GM12892 (cell line): ENCODE measurements at regions not wholly inside any gene's neighbourhood (a gene's known extent, or its start where the extent isn't known, plus 50 kb on each side); places are given as distances from the start of the nearest gene placed in this dataset.

ENCODE experiments used
- POLR2A ChIP-seq: IDR thresholded peaks from 2 replicates; pipeline ENCODE4 v1.6.1; 2011; ENCODE audit warnings: low read depth, low read length, control low read depth
- POLR2AphosphoS5 ChIP-seq: IDR thresholded peaks from 2 replicates; pipeline ENCODE4 v1.6.1; 2011; ENCODE audit warnings: low read depth, low read length, control low read depth
- TAF1 ChIP-seq: IDR thresholded peaks from 2 replicates; pipeline ENCODE4 v1.6.1; 2011; ENCODE audit warnings: low read depth, mild to moderate bottlenecking, control low read depth, low read length, borderline replicate concordance

DNA sequence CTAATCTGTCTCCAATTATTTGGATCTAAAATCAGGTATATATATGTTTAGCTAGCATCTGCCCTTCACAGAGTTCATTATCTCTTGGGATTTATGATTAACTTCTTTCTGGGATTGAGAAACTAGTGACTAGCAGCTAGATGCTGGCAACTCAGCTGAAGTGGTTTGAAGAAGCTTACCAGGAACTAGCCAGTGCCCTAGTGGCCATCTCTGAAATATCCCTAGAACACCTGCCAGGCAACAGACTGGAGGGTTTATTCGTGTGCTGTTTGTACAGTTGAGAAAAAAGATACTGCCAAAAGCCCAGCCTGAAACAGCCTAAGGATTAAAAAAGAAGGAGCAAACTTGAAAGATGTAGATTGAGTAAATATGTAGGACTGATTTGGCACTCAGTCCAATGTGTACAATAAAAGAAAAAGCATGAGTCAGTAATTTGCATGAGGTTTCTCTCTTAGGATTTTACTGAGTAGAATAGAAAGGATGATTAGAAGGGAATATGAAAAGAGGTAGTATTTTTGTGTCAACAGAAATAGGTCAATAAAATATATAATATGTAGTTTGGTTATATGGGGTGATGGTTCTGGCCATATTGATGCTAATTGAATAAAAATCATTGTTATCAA, 1144.6 kb upstream of the ADGRL2 start:
- TF ChIP-seq TAF1 (no peak), POLR2A (no peak), POLR2AphosphoS5 (no peak)
